ENCODE measurements at regions not wholly inside any gene's neighbourhood (a gene's known extent, or its start where the extent isn't known, plus 50 kb on each side); places are given as distances from the start of the nearest gene placed in this dataset.

- CTCF ChIA-PET = no interaction called here
- no peak for TF ChIP-seq CTCF (IDR thresholded peaks at IDR 0.05; ENCODE audit: insufficient read depth, low read length, missing control alignments)
- no peak overlapping the region for H3K4me3 ChIP-seq (ENCODE audit: low read depth, low read length)
- no peak for DNase-seq (ENCODE audit: low read depth, low spot score)
- POLR2A ChIA-PET = interaction anchor here (0.6 kb wide), 1 partner anchor 14 kb away, joined by 3 read pairs; no protein-coding TSS in a partner anchor
Observed at GRCh38 chr13:73287831-73288230, 229.0 kb downstream of the KLF5 start.

DNA sequence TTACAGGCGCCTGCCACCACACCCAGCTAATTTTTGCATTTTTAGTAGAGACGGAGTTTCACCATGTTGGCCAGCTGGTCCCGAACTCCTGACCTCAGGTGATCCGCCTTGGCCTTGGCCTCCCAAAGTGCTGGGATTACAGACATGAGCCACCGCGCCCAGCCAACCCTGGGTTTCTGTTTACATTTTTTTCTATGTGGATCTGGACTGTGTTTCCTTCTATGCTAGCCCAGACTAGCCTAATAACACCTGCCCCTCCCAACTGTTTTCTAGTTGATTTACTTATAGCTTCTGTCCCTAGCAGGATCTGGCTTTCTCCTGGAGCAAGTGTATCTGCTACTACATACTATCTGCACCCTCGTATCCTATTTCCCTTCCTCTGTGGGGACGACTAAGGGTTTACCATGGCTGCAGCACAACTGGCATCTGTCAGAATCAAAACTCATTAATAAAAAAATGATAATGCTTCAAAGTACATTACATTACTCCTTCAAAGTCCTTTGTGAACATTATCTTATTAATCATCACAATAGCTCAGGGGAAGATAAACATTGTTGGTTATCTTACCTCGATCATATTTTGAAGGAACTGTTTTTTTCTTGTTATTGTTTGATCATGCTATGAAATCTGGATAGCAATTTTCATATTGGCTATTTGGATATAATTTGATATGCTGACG, 228.3 kb downstream of the KLF5 start:
- DNase-seq (ENCODE audit: low read depth, low spot score) = no peak
- CTCF ChIA-PET = interaction anchor here (0.6 kb wide), 1 partner anchor 265 kb away, joined by 3 read pairs; no protein-coding TSS in a partner anchor
- no peak for TF ChIP-seq CTCF (IDR thresholded peaks at IDR 0.05; ENCODE audit: insufficient read depth, low read length, missing control alignments)
- no peak overlapping the region for H3K4me3 ChIP-seq (ENCODE audit: low read depth, low read length)
- POLR2A ChIA-PET = no interaction called here

DNA sequence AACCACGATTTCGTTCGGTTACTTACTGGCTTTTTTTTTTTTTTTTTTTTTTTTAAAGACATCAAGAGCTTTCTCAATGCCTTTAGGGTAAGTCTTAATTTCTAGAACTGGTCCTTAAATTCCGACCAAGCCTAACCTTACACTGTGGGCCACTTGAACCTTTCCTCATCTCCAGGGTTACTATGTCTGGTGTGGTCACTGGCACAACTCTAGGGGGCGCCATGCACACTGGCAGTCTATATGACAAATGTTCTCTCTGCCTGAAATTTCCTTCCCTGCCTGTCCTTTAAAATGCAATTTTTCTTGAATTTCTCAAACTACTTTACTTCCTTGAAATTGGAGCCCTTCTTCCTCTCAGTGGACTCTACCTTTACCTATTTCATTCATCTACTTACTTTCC, 227.4 kb downstream of the KLF5 start:
- no peak for TF ChIP-seq CTCF (IDR thresholded peaks at IDR 0.05; ENCODE audit: insufficient read depth, low read length, missing control alignments)
- H3K4me3 ChIP-seq (ENCODE audit: low read depth, low read length) = no peak overlapping the region
- no peak for DNase-seq (ENCODE audit: low read depth, low spot score)
- POLR2A ChIA-PET = no interaction called here
- CTCF ChIA-PET = no interaction called here

DNA sequence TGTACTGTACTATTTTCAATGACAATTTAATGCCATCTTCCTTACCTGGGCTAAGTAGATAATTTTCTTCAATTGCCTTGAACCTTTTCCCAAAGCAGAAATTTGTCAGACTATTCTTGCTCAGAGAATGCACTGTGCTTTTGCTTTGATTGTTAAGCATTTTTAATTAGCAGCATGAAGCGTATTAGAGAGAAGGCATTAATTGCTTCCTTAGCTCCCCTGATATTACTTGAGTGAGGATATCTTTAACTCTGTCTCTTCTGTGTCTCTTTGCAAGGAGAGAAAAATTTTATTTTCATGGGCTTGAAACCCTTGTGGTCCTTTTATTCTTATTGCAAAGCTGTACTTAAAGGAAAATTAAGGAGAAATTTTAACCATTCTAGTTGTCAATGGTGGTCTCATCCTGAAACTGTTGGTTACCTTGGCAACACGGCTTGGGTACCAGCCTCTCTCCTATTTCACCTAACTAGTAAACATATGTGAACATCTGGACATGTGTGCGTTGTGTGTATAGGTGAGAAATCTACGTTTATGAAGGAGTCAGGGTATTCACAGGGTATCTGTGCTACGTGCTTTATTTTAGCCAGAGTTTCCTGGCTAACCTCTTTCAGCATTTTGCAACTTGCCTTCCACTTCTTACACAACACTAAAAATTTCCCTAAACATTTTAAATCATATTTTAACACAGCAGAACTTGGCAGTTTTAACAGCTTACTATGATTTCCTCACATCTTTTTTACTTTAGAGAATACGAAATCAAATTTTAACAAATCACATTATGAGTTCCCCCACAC, 225.5 kb downstream of the KLF5 start:
- no peak for DNase-seq (ENCODE audit: low read depth, low spot score)
- CTCF ChIA-PET = no interaction called here
- no peak for TF ChIP-seq CTCF (IDR thresholded peaks at IDR 0.05; ENCODE audit: insufficient read depth, low read length, missing control alignments)
- POLR2A ChIA-PET = no interaction called here
- no peak overlapping the region for H3K4me3 ChIP-seq (ENCODE audit: low read depth, low read length)

DNA sequence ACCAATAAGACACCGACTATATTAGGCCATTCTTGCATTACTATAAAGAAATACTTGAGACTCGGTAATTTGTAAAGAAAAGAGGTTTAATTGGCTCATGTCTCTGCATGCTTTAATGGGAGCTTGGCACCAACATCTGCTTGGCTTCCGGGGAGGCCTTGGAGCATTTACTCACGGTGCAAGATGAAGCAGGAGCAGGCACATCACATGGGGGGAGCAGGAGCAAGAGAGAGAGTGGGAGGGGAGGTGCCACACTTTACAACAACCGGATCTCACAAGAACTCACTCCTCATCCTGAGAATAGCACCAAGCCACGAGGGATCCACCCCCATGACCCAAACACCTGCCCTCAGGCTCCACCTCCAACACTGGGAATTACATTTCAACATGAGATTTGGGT, 224.8 kb downstream of the KLF5 start:
- TF ChIP-seq CTCF (IDR thresholded peaks at IDR 0.05; ENCODE audit: insufficient read depth, low read length, missing control alignments) = no peak
- CTCF ChIA-PET = no interaction called here
- no peak for DNase-seq (ENCODE audit: low read depth, low spot score)
- POLR2A ChIA-PET = no interaction called here
- H3K4me3 ChIP-seq (ENCODE audit: low read depth, low read length) = no peak overlapping the region

GRCh38 chr13:73281746-73282145, 222.9 kb downstream of the KLF5 start:
- POLR2A ChIA-PET = no interaction called here
- CTCF ChIA-PET = no interaction called here
- DNase-seq (ENCODE audit: low read depth, low spot score) = no peak
- TF ChIP-seq CTCF (IDR thresholded peaks at IDR 0.05; ENCODE audit: insufficient read depth, low read length, missing control alignments) = no peak
- no peak overlapping the region for H3K4me3 ChIP-seq (ENCODE audit: low read depth, low read length)
